ENCODE measurements at regions not wholly inside any gene's neighbourhood (a gene's known extent, or its start where the extent isn't known, plus 50 kb on each side); places are given as distances from the start of the nearest gene placed in this dataset.
"Not testable (repeated sequence)": the region's sequence is repeated elsewhere in the genome, so short reads cannot be mapped to it uniquely, and the experiment has no call there.

DNA sequence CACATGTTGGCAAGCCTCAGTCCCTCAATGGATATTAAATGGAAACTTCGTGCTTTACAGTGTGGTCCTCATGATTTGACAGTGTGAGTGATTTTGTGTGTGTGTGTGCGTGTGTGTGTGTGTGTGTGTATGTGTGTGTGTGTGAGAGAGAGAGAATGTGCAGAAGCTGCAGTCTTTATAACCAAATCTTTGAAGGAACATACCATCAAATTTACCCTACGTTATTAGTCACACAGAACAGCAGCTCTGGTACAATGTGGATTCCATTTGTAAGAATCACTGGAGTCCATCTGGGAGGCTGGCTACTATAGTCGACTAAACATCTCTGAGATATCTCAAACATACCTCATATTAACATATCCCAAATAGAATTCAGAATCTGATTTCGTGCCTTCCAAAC is 928.0 kb upstream of the POT1 start:
- no peak for DNase-seq (ENCODE audit: extremely low read depth, low read depth, low spot score)

GRCh38 chr7:125848157-125848556 is 918.5 kb upstream of the POT1 start:
- no peak for DNase-seq (ENCODE audit: extremely low read depth, low read depth, low spot score)

DNA sequence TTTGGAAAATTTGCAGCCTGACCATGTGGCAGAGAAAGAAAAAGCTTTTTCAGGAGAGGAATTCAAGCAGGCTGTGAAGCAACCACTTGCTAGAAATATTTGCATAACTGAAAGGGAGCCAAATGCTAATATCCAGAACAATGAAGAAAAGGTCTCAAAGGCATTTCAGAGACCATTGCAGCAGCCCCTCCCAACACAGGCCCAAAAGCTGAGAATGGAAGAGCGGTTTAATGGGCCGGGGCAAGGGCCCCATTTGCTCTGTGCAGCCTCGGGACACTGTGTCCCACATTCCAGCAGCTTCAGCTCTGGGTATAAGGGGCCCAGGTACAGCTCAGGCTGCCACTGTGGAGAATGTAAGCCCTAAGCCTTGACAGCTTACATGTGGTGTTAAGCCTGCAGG is 918.1 kb upstream of the POT1 start:
- DNase-seq (ENCODE audit: extremely low read depth, low read depth, low spot score): no peak

DNA sequence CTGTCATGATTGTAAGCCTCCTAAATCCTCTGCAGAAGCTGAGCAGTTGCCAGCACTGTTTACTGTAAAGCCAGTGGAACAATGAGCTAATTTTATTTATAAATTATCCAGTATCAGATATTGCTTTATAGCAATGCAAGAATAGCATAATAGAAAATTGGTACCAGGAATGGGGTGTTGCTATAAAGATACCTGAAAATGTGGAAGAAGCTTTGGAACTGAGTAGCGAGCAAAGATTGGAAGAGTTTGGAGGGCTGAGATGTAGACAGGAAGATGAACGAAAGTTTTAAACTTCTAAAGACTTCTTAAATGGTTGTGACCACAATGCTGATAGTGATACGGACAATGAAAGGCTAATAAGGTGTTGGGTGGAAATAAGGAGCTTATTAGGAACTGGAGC is 917.4 kb upstream of the POT1 start:
- DNase-seq (ENCODE audit: extremely low read depth, low read depth, low spot score): no peak

DNA sequence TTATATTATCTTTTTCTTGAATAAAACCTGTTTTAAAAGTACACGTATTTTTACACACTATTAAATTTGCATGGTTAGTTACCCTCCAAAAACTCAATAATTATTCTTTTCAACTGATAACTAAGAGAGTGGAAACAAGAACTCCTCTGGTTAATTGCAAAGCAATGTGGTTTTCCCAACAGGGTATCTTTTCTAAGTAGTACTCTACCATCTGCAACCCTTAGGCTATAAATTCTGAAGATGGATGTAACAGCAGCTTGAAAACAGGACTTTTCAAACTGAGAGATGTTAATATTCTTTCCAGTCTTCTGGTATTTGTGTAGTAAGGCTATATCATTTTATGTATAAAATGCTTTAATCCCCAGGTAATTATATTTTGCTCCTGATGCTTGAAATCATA is 916.1 kb upstream of the POT1 start:
- no peak for DNase-seq (ENCODE audit: extremely low read depth, low read depth, low spot score)

DNA sequence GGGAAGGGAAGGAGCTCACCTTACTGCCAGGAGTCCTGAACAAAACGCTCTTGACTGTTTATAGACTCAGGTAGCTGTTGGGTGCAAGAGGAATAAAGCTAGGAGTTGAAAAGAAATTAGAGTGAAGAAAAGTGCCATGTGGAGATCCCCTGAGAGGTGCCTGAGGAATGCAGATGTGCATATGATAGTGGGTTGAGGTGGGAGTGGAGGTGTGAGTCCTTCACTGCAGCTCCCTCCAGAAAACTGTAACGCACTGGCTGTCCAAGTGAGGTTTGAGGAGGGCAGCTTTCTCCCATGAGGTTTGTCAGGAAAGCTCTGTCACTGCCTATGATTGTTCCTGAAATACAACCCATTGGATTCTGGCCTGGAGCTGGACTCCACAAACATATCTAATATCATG is 904.8 kb upstream of the POT1 start:
- DNase-seq (ENCODE audit: extremely low read depth, low read depth, low spot score): no peak

DNA sequence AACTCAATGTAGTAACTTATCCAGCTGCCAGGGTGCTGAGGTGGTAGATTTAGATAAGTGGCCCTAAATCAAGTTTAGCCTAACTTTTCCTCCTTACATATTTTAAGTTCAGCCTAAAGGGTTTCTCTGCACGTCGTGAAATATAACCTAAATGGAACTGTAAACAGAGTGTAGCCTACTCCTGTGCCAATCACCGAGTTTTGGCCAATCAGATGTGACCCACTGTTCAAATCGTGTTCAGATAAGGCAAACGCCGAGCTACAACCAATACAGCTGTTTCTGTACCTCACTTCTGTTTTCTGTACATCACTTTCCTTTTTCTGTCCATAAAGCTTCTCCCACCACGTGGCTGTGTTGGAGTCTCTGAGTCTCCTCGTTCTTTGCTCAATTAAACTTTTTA is 904.2 kb upstream of the POT1 start:
- no peak for DNase-seq (ENCODE audit: extremely low read depth, low read depth, low spot score)

DNA sequence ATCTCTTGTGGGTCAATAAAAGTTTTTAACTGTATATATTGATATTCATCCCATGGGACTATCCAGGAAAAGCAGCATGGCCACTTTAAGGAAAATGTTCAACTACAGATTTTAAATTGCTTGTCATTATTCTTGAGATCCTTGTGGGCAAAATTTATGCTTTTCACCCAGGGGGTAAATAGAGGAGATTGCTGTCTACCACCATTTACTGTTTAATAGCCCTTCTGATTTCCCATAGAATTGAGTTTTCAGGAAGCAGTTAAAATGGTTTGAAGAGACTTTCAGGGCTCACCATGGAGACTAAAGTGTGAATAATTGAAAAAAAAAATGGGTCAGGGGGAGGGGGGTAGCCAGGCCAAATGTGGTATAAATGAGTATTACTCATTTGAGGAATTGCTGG is 901.1 kb upstream of the POT1 start:
- no peak for DNase-seq (ENCODE audit: extremely low read depth, low read depth, low spot score)

DNA sequence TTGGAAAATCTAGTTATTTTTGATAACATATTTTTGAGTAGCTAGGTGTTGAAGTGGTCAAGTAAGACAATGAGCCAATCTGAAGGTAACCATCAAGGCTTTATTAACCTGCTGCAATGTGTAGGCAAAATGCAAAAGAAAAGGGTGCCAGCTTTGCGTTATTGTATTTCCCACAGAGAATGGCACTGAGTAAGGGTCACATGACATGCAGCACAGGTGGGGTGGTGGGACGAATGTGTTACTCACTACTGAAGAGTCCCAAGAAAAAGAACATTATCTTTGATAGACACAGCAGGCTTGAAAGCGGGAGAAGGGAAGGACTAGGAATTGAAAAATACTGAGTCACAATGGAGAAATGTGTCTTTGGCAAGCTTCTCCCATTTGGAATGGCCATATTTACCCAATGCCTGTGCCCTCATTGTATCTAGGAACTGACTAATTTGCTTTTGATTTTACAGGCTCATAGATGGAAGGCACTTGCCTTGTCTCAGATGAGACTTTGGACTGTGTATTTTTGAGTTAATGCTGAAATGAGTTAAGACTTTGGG is 898.6 kb upstream of the POT1 start:
- DNase-seq (ENCODE audit: extremely low read depth, low read depth, low spot score): no peak

DNA sequence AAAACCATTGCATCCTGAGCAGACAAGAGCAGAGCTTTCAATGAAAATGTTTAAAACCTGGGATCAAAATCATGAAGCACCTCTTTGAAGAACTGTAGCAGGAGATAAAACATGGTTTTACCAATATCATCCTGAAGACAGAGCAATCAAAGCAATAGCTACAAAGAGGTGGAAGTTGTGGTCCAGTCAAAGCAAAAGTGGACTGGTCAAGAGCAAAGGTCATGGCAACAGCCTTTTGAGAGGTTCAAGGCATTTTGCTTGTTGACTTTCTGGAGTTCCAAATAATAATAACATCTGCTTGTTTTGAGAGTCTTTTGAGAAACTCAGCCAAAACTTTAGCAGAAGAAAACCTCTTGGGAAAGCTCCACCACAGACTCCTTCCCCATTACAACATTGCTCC is 893.9 kb upstream of the POT1 start:
- no peak for DNase-seq (ENCODE audit: extremely low read depth, low read depth, low spot score)

- DNase-seq (ENCODE audit: extremely low read depth, low read depth, low spot score): no peak
These were observed 890.9 kb upstream of the POT1 start for GRCh38 chr7:125820495-125820894.

DNA sequence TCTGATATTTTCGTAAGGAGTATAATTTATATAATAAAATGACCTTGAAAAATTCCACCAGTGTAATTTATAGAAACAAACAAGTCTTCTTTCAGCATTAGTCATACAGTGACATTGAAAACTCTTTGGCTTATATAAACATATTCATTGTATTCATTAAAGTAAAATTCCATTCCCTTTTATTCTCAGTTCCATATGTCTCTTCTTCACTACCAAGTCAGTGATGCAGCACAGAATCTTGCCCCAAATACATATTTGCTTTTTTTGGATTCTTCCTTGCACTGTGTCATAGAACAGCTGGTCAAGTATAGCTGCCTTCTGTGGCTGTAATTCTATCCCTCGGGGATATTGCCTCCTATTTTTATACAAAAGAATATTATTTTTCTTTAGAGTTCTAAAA is 884.5 kb upstream of the POT1 start:
- DNase-seq (ENCODE audit: extremely low read depth, low read depth, low spot score): no peak

GRCh38 chr7:125806491-125806890 is 876.9 kb upstream of the POT1 start:
- not testable (repeated sequence) for DNase-seq (ENCODE audit: extremely low read depth, low read depth, low spot score)

DNA sequence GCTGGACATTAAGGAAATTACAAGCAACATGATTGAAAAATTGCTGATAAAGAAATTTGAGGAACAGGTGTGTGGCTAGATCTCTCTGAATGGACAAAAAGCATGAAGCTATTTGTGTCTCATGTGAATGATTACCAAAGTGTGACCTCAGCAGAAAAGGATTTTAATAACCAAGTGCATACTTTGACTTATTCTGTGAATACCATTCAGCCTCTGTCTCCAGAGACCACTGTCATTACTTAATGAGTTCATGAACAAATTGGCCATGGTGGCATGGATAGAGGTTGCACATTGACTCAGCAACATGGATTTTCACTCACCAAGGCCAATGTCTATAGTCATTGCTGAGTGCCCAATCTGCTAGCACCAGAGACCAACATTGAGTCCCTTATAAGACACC is 874.6 kb upstream of the POT1 start:
- no peak for DNase-seq (ENCODE audit: extremely low read depth, low read depth, low spot score)

DNA sequence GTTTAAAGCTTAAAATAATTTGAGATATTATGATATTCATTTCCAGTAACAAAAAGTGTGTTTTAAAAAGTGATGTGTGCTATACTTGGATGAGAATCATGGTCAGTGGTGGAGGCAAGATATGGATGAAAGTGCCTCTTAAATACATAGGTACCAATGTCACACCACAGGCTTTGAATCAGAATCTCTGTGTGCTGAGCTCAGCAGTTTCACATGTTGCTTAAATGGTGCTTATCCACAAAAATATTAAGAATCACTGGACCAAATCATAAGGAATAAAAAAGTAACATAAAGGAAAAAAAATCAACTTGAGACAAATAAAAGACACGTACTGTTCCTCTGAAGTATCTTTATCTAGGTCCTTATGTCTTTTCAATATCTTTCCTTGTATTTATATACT is 850.5 kb upstream of the POT1 start:
- DNase-seq (ENCODE audit: extremely low read depth, low read depth, low spot score): no peak

GRCh38 chr7:125775317-125775716 is 845.7 kb upstream of the POT1 start:
- DNase-seq (ENCODE audit: extremely low read depth, low read depth, low spot score): no peak

- no peak for DNase-seq (ENCODE audit: extremely low read depth, low read depth, low spot score)
These were observed 843.6 kb upstream of the POT1 start for GRCh38 chr7:125773113-125773785.

GRCh38 chr7:125747966-125748365 is 818.3 kb upstream of the POT1 start:
- DNase-seq (ENCODE audit: extremely low read depth, low read depth, low spot score): no peak

DNA sequence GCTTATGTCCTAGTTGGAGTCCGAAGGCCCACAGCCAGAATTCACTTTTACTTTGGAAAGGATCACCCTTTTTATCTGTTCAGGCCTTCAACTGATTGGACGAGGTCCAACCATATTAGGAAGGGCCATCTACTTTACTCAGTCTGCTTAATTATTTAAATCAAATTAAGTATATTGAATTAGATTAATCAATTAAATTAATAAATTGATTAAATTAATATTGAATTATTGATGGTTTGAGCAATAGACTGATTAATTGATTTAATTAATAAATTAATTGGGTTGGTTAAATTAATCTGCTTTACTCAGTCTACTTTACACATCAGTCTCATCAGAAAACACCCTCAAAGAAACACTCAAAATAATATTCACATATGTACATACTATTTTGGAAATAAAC is 816.9 kb upstream of the POT1 start:
- DNase-seq (ENCODE audit: extremely low read depth, low read depth, low spot score): no peak

- no peak for DNase-seq (ENCODE audit: extremely low read depth, low read depth, low spot score)
These were observed 797.6 kb upstream of the POT1 start for GRCh38 chr7:125727215-125727614.

- no peak for DNase-seq (ENCODE audit: extremely low read depth, low read depth, low spot score)
These were observed 766.0 kb upstream of the POT1 start for GRCh38 chr7:125695626-125696025.

DNA sequence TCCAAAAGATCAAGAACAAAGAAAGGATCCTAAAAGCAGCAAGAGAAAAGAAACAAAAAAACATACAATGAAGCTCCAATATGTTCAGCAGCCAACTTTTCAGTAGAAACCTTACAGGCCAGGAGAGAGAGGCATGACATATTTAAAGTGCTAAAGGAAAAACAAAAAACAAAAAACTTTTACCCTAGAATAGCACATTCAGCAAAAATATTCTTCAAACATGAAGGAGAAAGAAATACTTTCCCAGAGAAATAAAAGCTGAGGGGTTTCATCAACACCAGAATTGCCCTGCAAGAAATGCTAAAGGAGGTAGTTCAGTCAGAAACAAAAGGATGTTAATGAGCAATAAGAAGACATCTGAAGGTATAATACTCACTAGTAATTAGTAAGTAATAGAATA is 753.5 kb upstream of the POT1 start:
- DNase-seq (ENCODE audit: extremely low read depth, low read depth, low spot score): no peak

DNA sequence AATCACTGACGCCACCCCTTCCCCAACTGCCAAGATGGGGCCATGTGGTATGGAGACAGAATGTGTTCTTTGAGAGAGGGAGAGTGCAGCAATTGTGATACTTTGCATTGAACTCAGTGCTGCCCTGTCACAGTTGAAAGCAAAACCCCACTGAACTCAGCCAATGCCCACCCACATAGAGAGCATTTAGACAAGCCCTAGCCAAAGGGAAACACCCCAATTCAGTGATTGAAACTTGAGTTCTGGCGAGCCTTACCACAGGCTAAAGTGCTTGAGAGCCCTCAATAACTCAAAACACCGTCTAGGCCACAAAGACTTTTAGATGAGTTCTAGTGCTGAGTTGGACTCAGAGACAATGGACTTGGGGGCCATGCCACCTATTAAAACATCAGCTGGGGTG is 751.9 kb upstream of the POT1 start:
- DNase-seq (ENCODE audit: extremely low read depth, low read depth, low spot score): no peak
